ENCODE measurements at regions not wholly inside any gene's neighbourhood (a gene's known extent, or its start where the extent isn't known, plus 50 kb on each side); places are given as distances from the start of the nearest gene placed in this dataset.

- Histone ChIP-seq H3K4me1 (replicated peaks in 1 of 2) (no peaks in the 10 kb centered on the region), H3K4me3 (no peak overlapping the region), H3K27me3 (no peaks in the 10 kb centered on the region), H3K36me3 (replicated peaks in 1 of 2) (no peaks in the 10 kb centered on the region), H3K27ac (no peak overlapping the region), H3K9me3 (replicated peaks in 1 of 3) (no peaks in the 10 kb centered on the region)
- TF ChIP-seq CTCF (IDR thresholded peaks at IDR 0.05) (no peak), POLR2A (IDR thresholded peaks at IDR 0.05) (no peak)
- WGBS, 4 donors: 74 to 86% (median 79%) methylated on average over 1 of the region's 1 CpG
- no peak for DNase-seq
- intact Hi-C loops (cut with DNase I): no loop called here
These were observed 545.7 kb downstream of the MCTP2 start for GRCh38 chr15:94777037-94777436.

GRCh38 chr15:94778840-94779239 is 547.5 kb downstream of the MCTP2 start:
- no peaks in the 10 kb centered on the region for H3K36me3 ChIP-seq (replicated peaks in 1 of 2)
- H3K9me3 ChIP-seq (replicated peaks in 1 of 3): peaks cover 0 to 4% (median 0%) of the 10 kb centered on the region in 3 donors
- H3K27me3 ChIP-seq: no peaks in the 10 kb centered on the region
- intact Hi-C loops (cut with DNase I): no loop called here
- H3K4me3 ChIP-seq: no peak overlapping the region
- no peak for DNase-seq
- H3K4me1 ChIP-seq (replicated peaks in 1 of 2): no peaks in the 10 kb centered on the region
- TF ChIP-seq POLR2A (IDR thresholded peaks at IDR 0.05): no peak
- no peak for TF ChIP-seq CTCF (IDR thresholded peaks at IDR 0.05)
- H3K27ac ChIP-seq: no peak overlapping the region

GRCh38 chr15:94780166-94780565 is 548.8 kb downstream of the MCTP2 start:
- H3K27ac ChIP-seq: no peak overlapping the region
- TF ChIP-seq POLR2A (IDR thresholded peaks at IDR 0.05) (no peak), CTCF (IDR thresholded peaks at IDR 0.05) (no peak)
- 72 to 80% (median 76%) methylated on average over 4 of the region's 4 CpGs for WGBS, 4 donors
- H3K4me1 ChIP-seq (replicated peaks in 1 of 2): no peaks in the 10 kb centered on the region
- no peaks in the 10 kb centered on the region for H3K36me3 ChIP-seq (replicated peaks in 1 of 2)
- no peaks in the 10 kb centered on the region for H3K27me3 ChIP-seq
- no peak for DNase-seq
- peaks cover 0 to 4% (median 0%) of the 10 kb centered on the region in 3 donors for H3K9me3 ChIP-seq (replicated peaks in 1 of 3)
- no peak overlapping the region for H3K4me3 ChIP-seq
- intact Hi-C loops (cut with DNase I): no loop called here

- no peaks in the 10 kb centered on the region for H3K36me3 ChIP-seq (replicated peaks in 1 of 2)
- H3K27ac ChIP-seq: no peak overlapping the region
- no peak overlapping the region for H3K4me3 ChIP-seq
- intact Hi-C loops (cut with DNase I): no loop called here
- no peaks in the 10 kb centered on the region for H3K4me1 ChIP-seq (replicated peaks in 1 of 2)
- peaks cover 0 to 4% (median 0%) of the 10 kb centered on the region in 3 donors for H3K9me3 ChIP-seq (replicated peaks in 1 of 3)
- DNase-seq: no peak
- 72 to 85% (median 80%) methylated on average over 2 of the region's 2 CpGs for WGBS, 4 donors
- no peaks in the 10 kb centered on the region for H3K27me3 ChIP-seq
- TF ChIP-seq POLR2A (IDR thresholded peaks at IDR 0.05) (no peak), CTCF (IDR thresholded peaks at IDR 0.05) (no peak)
These were observed 553.7 kb downstream of the MCTP2 start for GRCh38 chr15:94785091-94785490.
